Suprapubic skin (tissue), 3 donors: ENCODE measurements at regions not wholly inside any gene's neighbourhood (a gene's known extent, or its start where the extent isn't known, plus 50 kb on each side); places are given as distances from the start of the nearest gene placed in this dataset.
"Not testable (repeated sequence)": the region's sequence is repeated elsewhere in the genome, so short reads cannot be mapped to it uniquely, and the experiment has no call there.

Experiments used
- CTCF ChIP-seq, 2 donors: fragments of 200-600 bp in 1 of 2; fragments of 450-650 bp in 1 of 2; sonication (generic) in 1 of 2; IDR thresholded peaks; one replicate each; pipeline ENCODE4 v1.5.1; 2016 to 2019; ENCODE audit warnings: antibody characterized with exemption in 2 of 2, mild to moderate bottlenecking in 1 of 2, moderate library complexity in 1 of 2
- POLR2AphosphoS5 ChIP-seq, 3 donors: sonication (generic); formaldehyde crosslinking; IDR thresholded peaks; one replicate each; pipeline ENCODE4 v1.6.1; 2017; ENCODE audit warnings: antibody characterized with exemption in 3 of 3

- TF ChIP-seq CTCF, POLR2AphosphoS5 (IDR thresholded peaks at IDR 0.05): not testable (repeated sequence)
Observed at GRCh38 chr7:6883756-6884155, 57.7 kb upstream of the CCZ1B start.
